C4-2B (cell line): ENCODE measurements at regions not wholly inside any gene's neighbourhood (a gene's known extent, or its start where the extent isn't known, plus 50 kb on each side); places are given as distances from the start of the nearest gene placed in this dataset.

Experiments
- CTCF ChIP-seq: fragments of 450-650 bp; conservative IDR thresholded peaks from 2 replicates; pipeline ENCODE4 v1.5.1; 2017; ENCODE audit warnings: mild to moderate bottlenecking
- ZFX ChIP-seq: fragments of 450-650 bp; IDR thresholded peaks from 2 replicates; pipeline ENCODE4 v1.6.1; 2017

- TF ChIP-seq CTCF (no peak), ZFX (no peak)
These were observed 162.3 kb downstream of the TUSC7 start for GRCh38 chr3:116871905-116872304.
